ENCODE measurements at regions not wholly inside any gene's neighbourhood (a gene's known extent, or its start where the extent isn't known, plus 50 kb on each side); places are given as distances from the start of the nearest gene placed in this dataset.

GRCh38 chr1:37272626-37273025 lies 201.8 kb upstream of the ZC3H12A start:
- TF ChIP-seq REST (IDR thresholded peaks at IDR 0.05; ENCODE audit: insufficient read depth in 1 of 2, low read depth in 2 of 2, low read length in 1 of 2) (no peak), SIN3A (IDR thresholded peaks at IDR 0.05; ENCODE audit: borderline replicate concordance, insufficient read depth, low read depth, low read length) (no peak), POLR2AphosphoS5 (IDR thresholded peaks at IDR 0.05; ENCODE audit: low read depth, low read length) (no peak), TCF7L2 (IDR thresholded peaks at IDR 0.05; ENCODE audit: low read depth, low read length) (no peak), CTCF (IDR thresholded peaks at IDR 0.05) (no peak)
- no peak for ATAC-seq
- intact Hi-C loops (cut with micrococcal nuclease; ENCODE audit: unreplicated experiment): no loop called here
- no peak for DNase-seq (ENCODE audit: low read depth, low spot score)
- in situ Hi-C loops (cut with HindIII; ENCODE audit: low pct_unique_long_range_greater_than_20kb, low sequenced_read_pairs): no loop called here
- no TSS peak for BruUV-seq (replicated peaks)
- Histone ChIP-seq H3K4me1 (ENCODE audit: control insufficient read depth, insufficient read depth, low read length) (no peaks in the 10 kb centered on the region), H3K36me3 (ENCODE audit: control insufficient read depth, insufficient read depth, low read length) (no peaks in the 10 kb centered on the region), H3K27me3 (ENCODE audit: control insufficient read depth, insufficient read depth, low read length) (no peaks in the 10 kb centered on the region), H3K4me3 (ENCODE audit: low read depth in 2 of 2, low read length in 2 of 2) (no peak overlapping the region), H3K27ac (ENCODE audit: low read length) (no peak overlapping the region), H3K9me3 (ENCODE audit: control insufficient read depth, insufficient read depth, low read depth, low read length) (no peaks in the 10 kb centered on the region)
- ChIA-PET POLR2A (no interaction called here), CTCF (no interaction called here)

GRCh38 chr1:37274486-37274885 lies 199.9 kb upstream of the ZC3H12A start:
- H3K4me1 ChIP-seq (ENCODE audit: control insufficient read depth, insufficient read depth, low read length): no peaks in the 10 kb centered on the region
- no peak overlapping the region for H3K27ac ChIP-seq (ENCODE audit: low read length)
- DNase-seq (ENCODE audit: low read depth, low spot score) (no peak), ATAC-seq (no peak)
- no peak for TF ChIP-seq REST (IDR thresholded peaks at IDR 0.05; ENCODE audit: insufficient read depth in 1 of 2, low read depth in 2 of 2, low read length in 1 of 2)
- TF ChIP-seq POLR2AphosphoS5 (IDR thresholded peaks at IDR 0.05; ENCODE audit: low read depth, low read length): no peak
- TF ChIP-seq CTCF (IDR thresholded peaks at IDR 0.05): no peak
- TF ChIP-seq TCF7L2 (IDR thresholded peaks at IDR 0.05; ENCODE audit: low read depth, low read length): no peak
- no peak for TF ChIP-seq SIN3A (IDR thresholded peaks at IDR 0.05; ENCODE audit: borderline replicate concordance, insufficient read depth, low read depth, low read length)
- intact Hi-C loops (cut with micrococcal nuclease; ENCODE audit: unreplicated experiment): no loop called here
- in situ Hi-C loops (cut with HindIII; ENCODE audit: low pct_unique_long_range_greater_than_20kb, low sequenced_read_pairs): no loop called here
- no peaks in the 10 kb centered on the region for H3K27me3 ChIP-seq (ENCODE audit: control insufficient read depth, insufficient read depth, low read length)
- no peak overlapping the region for H3K4me3 ChIP-seq (ENCODE audit: low read depth in 2 of 2, low read length in 2 of 2)
- ChIA-PET CTCF (no interaction called here), POLR2A (no interaction called here)
- H3K9me3 ChIP-seq (ENCODE audit: control insufficient read depth, insufficient read depth, low read depth, low read length): no peaks in the 10 kb centered on the region
- no TSS peak for BruUV-seq (replicated peaks)
- H3K36me3 ChIP-seq (ENCODE audit: control insufficient read depth, insufficient read depth, low read length): no peaks in the 10 kb centered on the region
